ENCODE measurements at regions not wholly inside any gene's neighbourhood (a gene's known extent, or its start where the extent isn't known, plus 50 kb on each side); places are given as distances from the start of the nearest gene placed in this dataset.

- no peaks in the 10 kb centered on the region for H4K20me1 ChIP-seq (ENCODE audit: insufficient read depth)
- no peak overlapping the region for H2AFZ ChIP-seq (ENCODE audit: low read depth)
- no peak overlapping the region for H3K27ac ChIP-seq
- no peaks in the 10 kb centered on the region for H3K4me1 ChIP-seq (ENCODE audit: low read depth, poor library complexity, severe bottlenecking)
- no peak overlapping the region for H3K4me2 ChIP-seq
- H3K9ac ChIP-seq, result no peak overlapping the region
- no peaks in the 10 kb centered on the region for H3K27me3 ChIP-seq (ENCODE audit: insufficient read depth, low read depth)
- no peaks in the 10 kb centered on the region for H3K79me2 ChIP-seq (ENCODE audit: insufficient read depth, low read depth)
- no peaks in the 10 kb centered on the region for H3K36me3 ChIP-seq (ENCODE audit: insufficient read depth)
- no peak overlapping the region for H3K4me3 ChIP-seq (IDR thresholded peaks at IDR 0.05; ENCODE audit: insufficient read depth, low read depth, low read length)
- TF ChIP-seq, protein P1, sequence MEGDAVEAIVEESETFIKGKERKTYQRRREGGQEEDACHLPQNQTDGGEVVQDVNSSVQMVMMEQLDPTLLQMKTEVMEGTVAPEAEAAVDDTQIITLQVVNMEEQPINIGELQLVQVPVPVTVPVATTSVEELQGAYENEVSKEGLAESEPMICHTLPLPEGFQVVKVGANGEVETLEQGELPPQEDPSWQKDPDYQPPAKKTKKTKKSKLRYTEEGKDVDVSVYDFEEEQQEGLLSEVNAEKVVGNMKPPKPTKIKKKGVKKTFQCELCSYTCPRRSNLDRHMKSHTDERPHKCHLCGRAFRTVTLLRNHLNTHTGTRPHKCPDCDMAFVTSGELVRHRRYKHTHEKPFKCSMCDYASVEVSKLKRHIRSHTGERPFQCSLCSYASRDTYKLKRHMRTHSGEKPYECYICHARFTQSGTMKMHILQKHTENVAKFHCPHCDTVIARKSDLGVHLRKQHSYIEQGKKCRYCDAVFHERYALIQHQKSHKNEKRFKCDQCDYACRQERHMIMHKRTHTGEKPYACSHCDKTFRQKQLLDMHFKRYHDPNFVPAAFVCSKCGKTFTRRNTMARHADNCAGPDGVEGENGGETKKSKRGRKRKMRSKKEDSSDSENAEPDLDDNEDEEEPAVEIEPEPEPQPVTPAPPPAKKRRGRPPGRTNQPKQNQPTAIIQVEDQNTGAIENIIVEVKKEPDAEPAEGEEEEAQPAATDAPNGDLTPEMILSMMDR (conservative IDR thresholded peaks at IDR 0.05; ENCODE audit: low read depth, low read length), result no peak
Measured at GRCh38 chr11:32307913-32308312, 127.4 kb downstream of the WT1 start.

DNA sequence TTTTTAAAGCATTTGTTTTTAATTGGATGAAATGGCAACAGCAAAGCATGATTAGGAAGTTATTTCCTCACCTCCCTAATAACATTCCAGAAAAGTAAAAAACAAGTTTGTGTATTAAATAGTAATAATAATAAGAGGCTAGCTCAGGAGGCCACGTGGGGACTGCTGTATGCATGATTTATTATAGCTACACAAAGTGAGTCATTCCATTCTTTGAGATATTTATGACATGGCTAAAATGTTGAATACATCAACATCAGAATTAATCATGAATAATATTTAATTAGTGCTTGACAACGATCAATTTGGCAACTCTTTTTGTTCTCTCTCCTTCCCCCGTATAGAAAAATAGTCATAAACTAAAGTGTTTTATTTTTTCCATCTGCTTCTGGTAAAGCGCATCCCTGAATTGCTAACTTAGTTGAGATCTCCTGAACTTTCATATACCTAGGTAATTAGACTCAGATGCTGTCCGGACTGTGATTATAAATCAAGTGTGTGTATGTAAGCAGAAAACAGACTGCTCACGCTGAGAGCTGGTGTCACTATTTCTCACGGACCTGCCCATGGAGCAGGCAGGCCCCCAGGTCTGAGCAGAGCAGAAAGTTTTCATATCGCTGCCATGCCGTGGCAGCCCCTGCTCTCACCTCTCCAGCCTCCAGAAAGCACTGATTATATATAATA lies 125.7 kb downstream of the WT1 start:
- Histone ChIP-seq H3K27me3 (ENCODE audit: insufficient read depth, low read depth) (no peaks in the 10 kb centered on the region), H3K27ac (no peak overlapping the region), H3K4me2 (no peak overlapping the region), H3K79me2 (ENCODE audit: insufficient read depth, low read depth) (no peaks in the 10 kb centered on the region), H3K4me3 (IDR thresholded peaks at IDR 0.05; ENCODE audit: insufficient read depth, low read depth, low read length) (no peak overlapping the region), H3K4me1 (ENCODE audit: low read depth, poor library complexity, severe bottlenecking) (no peaks in the 10 kb centered on the region), H3K36me3 (ENCODE audit: insufficient read depth) (no peaks in the 10 kb centered on the region), H2AFZ (ENCODE audit: low read depth) (no peak overlapping the region), H3K9ac (no peak overlapping the region), H4K20me1 (ENCODE audit: insufficient read depth) (no peaks in the 10 kb centered on the region)
- TF ChIP-seq, protein P1 (conservative IDR thresholded peaks at IDR 0.05; ENCODE audit: low read depth, low read length), result no peak

DNA sequence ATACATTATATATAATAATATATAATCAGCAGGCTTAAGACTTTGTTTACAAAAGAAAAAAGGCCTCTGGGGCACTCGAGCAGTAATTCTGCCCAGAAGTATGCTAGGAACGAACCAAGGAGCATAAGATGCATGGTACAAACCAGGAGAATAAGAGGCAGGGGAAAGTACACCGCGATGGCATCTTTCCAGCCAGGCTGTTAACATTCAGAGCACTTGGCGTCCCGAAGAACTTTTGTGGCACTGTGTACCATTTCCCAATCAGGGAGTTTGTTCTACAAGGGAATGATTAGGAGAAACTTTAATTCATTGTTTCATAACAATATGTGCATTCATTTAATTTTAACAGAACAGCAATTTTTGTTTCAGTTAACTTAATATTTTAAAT lies 125.1 kb downstream of the WT1 start:
- no peak overlapping the region for H3K4me2 ChIP-seq
- no peak overlapping the region for H3K27ac ChIP-seq
- H3K4me1 ChIP-seq (ENCODE audit: low read depth, poor library complexity, severe bottlenecking), result no peaks in the 10 kb centered on the region

DNA sequence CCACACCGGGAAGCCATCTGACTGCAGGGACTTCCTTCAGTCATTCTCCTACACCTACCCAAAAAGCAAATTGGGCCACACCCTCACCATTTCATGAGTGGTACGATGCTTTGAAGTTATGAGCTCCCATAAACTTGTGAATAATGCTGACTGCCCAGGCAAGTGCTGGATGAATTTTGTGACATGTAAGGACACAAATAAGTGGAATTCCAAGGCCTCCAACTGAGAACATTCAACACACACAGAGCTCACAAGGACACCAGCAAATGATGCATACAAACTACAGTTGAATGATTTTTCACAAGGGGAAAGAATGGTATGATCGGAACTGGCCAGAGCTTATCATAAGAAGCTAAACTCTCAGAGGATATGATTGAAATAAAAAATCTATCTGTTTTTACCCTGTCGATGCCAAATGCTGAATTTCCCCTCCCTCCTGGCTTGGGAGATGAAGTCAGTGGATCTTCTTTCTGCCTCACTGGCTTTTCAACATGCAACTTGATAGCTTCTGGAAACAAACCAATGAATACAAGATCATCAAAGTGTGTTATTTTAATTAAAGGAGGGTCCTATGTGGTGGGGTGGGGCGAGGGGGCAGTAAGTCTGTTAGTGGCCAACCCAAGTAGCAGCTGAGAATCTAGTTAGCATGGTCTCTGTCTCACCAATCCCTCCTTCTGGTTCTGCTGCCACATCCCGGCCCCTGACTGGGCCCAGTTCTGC lies 123.8 kb downstream of the WT1 start:
- Histone ChIP-seq H4K20me1 (ENCODE audit: insufficient read depth) (no peaks in the 10 kb centered on the region), H3K4me2 (no peak overlapping the region), H3K4me3 (IDR thresholded peaks at IDR 0.05; ENCODE audit: insufficient read depth, low read depth, low read length) (no peak overlapping the region), H3K27ac (no peak overlapping the region), H2AFZ (ENCODE audit: low read depth) (no peak overlapping the region), H3K79me2 (ENCODE audit: insufficient read depth, low read depth) (no peaks in the 10 kb centered on the region), H3K36me3 (ENCODE audit: insufficient read depth) (no peaks in the 10 kb centered on the region), H3K27me3 (ENCODE audit: insufficient read depth, low read depth) (no peaks in the 10 kb centered on the region), H3K9ac (no peak overlapping the region), H3K4me1 (ENCODE audit: low read depth, poor library complexity, severe bottlenecking) (peaks cover 6% of the 10 kb centered on the region)
- TF ChIP-seq, protein P1 (conservative IDR thresholded peaks at IDR 0.05; ENCODE audit: low read depth, low read length), result no peak

More for the DNA sequence above, 125.1 kb downstream of the WT1 start:
- H3K9ac ChIP-seq, result no peak overlapping the region
- H4K20me1 ChIP-seq (ENCODE audit: insufficient read depth), result no peaks in the 10 kb centered on the region
- no peak overlapping the region for H3K4me3 ChIP-seq (IDR thresholded peaks at IDR 0.05; ENCODE audit: insufficient read depth, low read depth, low read length)
- no peaks in the 10 kb centered on the region for H3K36me3 ChIP-seq (ENCODE audit: insufficient read depth)
- TF ChIP-seq, protein P1 (conservative IDR thresholded peaks at IDR 0.05; ENCODE audit: low read depth, low read length), result no peak
- H3K79me2 ChIP-seq (ENCODE audit: insufficient read depth, low read depth), result no peaks in the 10 kb centered on the region
- no peak overlapping the region for H2AFZ ChIP-seq (ENCODE audit: low read depth)
- no peaks in the 10 kb centered on the region for H3K27me3 ChIP-seq (ENCODE audit: insufficient read depth, low read depth)
